Right lobe of liver (tissue), 6 donors: ENCODE measurements at regions not wholly inside any gene's neighbourhood (a gene's known extent, or its start where the extent isn't known, plus 50 kb on each side); places are given as distances from the start of the nearest gene placed in this dataset.
"Not testable (repeated sequence)": the region's sequence is repeated elsewhere in the genome, so short reads cannot be mapped to it uniquely, and the experiment has no call there.

Experiments
- ATAC-seq, 4 donors: fragments of 200-7000 bp; cut with Tn5 transposase; one replicate each; pipeline ENCODE4 v1.9.1; 2020; ENCODE audit warnings: mild to moderate bottlenecking in 4 of 4, moderate library complexity in 4 of 4
- DNase-seq, 3 donors: peaks; one replicate each; pipeline ENCODE4 v3.0.0-alpha.2; 2020
- H3K27ac ChIP-seq, 3 donors: fragments of 200-600 bp; one replicate each; pipeline ENCODE4 v1.8.0; 2022
- H3K27me3 ChIP-seq, 2 donors: fragments of 200-600 bp; one replicate each; pipeline ENCODE4 v1.8.0; 2022
- H3K36me3 ChIP-seq, 4 donors: fragments of 200-600 bp; sonication (generic) in 1 of 4; one replicate each; pipeline versions ENCODE4 v1.5.1 to v1.8.0; 2017 to 2022; ENCODE audit warnings: control low read depth in 1 of 4
- H3K4me1 ChIP-seq, 4 donors: fragments of 200-600 bp; sonication (generic) in 1 of 4; one replicate each; pipeline versions ENCODE4 v1.5.1 to v1.8.0; 2017 to 2022; ENCODE audit warnings: control low read depth in 1 of 4
- H3K4me3 ChIP-seq, 3 donors: fragments of 200-600 bp; one replicate each; pipeline ENCODE4 v1.8.0; 2022
- H3K9me3 ChIP-seq, 4 donors: fragments of 200-600 bp; sonication (generic) in 1 of 4; one replicate each; pipeline versions ENCODE4 v1.5.1 to v1.8.0; 2017 to 2022; ENCODE audit warnings: control low read depth in 1 of 4
- POLR2A ChIP-seq: fragments of 450-650 bp; IDR thresholded peaks from one replicate; pipeline ENCODE4 v1.6.1; 2017; ENCODE audit warnings: antibody characterized with exemption, mild to moderate bottlenecking
- WGBS: methylation state at CpG from one replicate; pipeline ENCODE4 v1.1.6; 2018; ENCODE audit warnings: low coverage, low lambda C conversion rate; ENCODE audit not compliant: insufficient coverage; ENCODE audit errors: missing lambda C conversion rate; 5-methylcytosine and 5-hydroxymethylcytosine counted together
- intact Hi-C, 2 donors: fragments of 100-400 bp; cut with DNase I; formaldehyde crosslinking; loops; one replicate each; pipeline versions ENCODE4 v1.11.2 to v1.14.1; 2022
- TF ChIP-seq, protein P1 (sequence below), 4 donors: fragments of 200-600 bp in 3 of 4; fragments of 450-650 bp in 1 of 4; IDR thresholded peaks; one replicate each; pipeline versions ENCODE4 v1.5.1 to v1.8.0; 2016 to 2022; ENCODE audit warnings: antibody characterized with exemption in 4 of 4, mild to moderate bottlenecking in 2 of 4
- donor health status: DM: no; HTN: yes; CAD: no.
- donor health status: DM: no; HTN: no; CAD: no.
- donor health status: DM: no; HTN: no; CAD: no.
- donor health status: DM: no; HTN: yes; CAD: no.
- donor health status: DM: no; HTN: yes; CAD: no.

DNA sequence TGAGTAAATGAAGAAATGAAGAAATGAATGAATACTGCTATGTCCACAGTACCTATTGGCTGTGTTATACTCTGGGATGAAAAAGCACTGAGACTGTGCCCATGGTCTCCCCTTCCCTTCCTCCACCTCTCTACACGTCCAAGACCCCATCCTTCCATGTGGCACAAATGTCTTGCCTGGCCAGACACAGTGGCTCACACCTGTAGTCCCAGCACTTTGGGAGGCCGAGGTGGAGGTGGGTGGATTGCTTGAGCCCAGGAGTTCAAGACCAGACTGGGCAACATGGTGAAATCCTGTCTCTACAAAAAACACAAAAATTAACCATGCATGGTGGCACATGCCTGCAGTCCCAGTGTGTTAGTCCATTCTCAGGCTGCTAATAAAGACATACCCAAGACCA lies 200.1 kb downstream of the FAM43A start:
- no peaks in the 10 kb centered on the region for H3K27me3 ChIP-seq
- no peak for DNase-seq
- no peak overlapping the region for H3K4me3 ChIP-seq
- TF ChIP-seq POLR2A = no peak
- TF ChIP-seq, protein P1, sequence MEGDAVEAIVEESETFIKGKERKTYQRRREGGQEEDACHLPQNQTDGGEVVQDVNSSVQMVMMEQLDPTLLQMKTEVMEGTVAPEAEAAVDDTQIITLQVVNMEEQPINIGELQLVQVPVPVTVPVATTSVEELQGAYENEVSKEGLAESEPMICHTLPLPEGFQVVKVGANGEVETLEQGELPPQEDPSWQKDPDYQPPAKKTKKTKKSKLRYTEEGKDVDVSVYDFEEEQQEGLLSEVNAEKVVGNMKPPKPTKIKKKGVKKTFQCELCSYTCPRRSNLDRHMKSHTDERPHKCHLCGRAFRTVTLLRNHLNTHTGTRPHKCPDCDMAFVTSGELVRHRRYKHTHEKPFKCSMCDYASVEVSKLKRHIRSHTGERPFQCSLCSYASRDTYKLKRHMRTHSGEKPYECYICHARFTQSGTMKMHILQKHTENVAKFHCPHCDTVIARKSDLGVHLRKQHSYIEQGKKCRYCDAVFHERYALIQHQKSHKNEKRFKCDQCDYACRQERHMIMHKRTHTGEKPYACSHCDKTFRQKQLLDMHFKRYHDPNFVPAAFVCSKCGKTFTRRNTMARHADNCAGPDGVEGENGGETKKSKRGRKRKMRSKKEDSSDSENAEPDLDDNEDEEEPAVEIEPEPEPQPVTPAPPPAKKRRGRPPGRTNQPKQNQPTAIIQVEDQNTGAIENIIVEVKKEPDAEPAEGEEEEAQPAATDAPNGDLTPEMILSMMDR (IDR thresholded peaks at IDR 0.05) = no peak
- no peaks in the 10 kb centered on the region for H3K4me1 ChIP-seq
- no peak for ATAC-seq
- intact Hi-C loops = no loop called here
- no peaks in the 10 kb centered on the region for H3K9me3 ChIP-seq
- no CpG with 5 or more reads among the region's 2 CpGs for WGBS
- H3K27ac ChIP-seq = no peak overlapping the region
- H3K36me3 ChIP-seq = no peaks in the 10 kb centered on the region

GRCh38 chr3:194886836-194887235 lies 201.2 kb downstream of the FAM43A start:
- Histone ChIP-seq H3K27me3 (no peaks in the 10 kb centered on the region), H3K4me1 (no peaks in the 10 kb centered on the region), H3K9me3 (no peaks in the 10 kb centered on the region), H3K36me3 (no peaks in the 10 kb centered on the region), H3K27ac (no peak overlapping the region), H3K4me3 (no peak overlapping the region)
- no CpG with 5 or more reads among the region's 2 CpGs for WGBS
- ATAC-seq (no peak), DNase-seq (no peak)
- TF ChIP-seq, protein P1 (IDR thresholded peaks at IDR 0.05) = no peak
- TF ChIP-seq POLR2A = no peak
- intact Hi-C loops = no loop called here

GRCh38 chr3:194888062-194888461 lies 202.4 kb downstream of the FAM43A start:
- WGBS = 74% methylated on average over 3 of the region's 3 CpGs
- intact Hi-C loops, H3K9me3 ChIP-seq, H3K27me3 ChIP-seq, H3K27ac ChIP-seq, H3K4me1 ChIP-seq, H3K36me3 ChIP-seq, ATAC-seq, H3K4me3 ChIP-seq: not testable (repeated sequence)
- peak in 1 of 3 donors; percentile 9 for DNase-seq

GRCh38 chr3:194888916-194889315 lies 203.2 kb downstream of the FAM43A start:
- Histone ChIP-seq H3K27ac (no peak overlapping the region), H3K4me1 (no peaks in the 10 kb centered on the region), H3K27me3 (no peaks in the 10 kb centered on the region), H3K4me3 (no peak overlapping the region), H3K36me3 (no peaks in the 10 kb centered on the region), H3K9me3 (no peaks in the 10 kb centered on the region)
- WGBS = 83% methylated on average over 3 of the region's 3 CpGs
- ATAC-seq (no peak), DNase-seq (peak in 1 of 3 donors; percentile 20)
- TF ChIP-seq, protein P1 (IDR thresholded peaks at IDR 0.05) = no peak
- TF ChIP-seq POLR2A = no peak
- intact Hi-C loops = no loop called here

DNA sequence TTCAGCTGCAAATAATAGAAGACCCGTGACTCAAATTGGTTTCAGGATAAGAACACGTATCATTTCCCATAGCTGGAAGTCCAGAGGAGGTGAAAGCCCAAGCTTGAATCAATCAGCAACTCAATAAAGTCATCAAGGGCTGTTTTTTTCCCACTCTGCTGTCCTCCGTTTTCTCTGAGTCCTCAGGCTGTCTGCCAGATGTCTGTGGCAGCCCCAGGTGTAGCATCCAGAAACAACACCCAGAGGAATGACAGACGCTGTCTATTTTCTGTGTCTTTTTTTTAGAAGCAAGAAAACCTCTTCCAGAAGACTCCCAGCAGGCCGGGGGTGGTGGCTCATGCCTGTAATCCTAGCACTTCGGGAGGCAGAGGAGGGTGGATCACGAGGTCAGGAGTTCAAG lies 204.4 kb downstream of the FAM43A start:
- no peak for ATAC-seq
- Histone ChIP-seq H3K4me1 (no peaks in the 10 kb centered on the region), H3K36me3 (no peaks in the 10 kb centered on the region), H3K4me3 (no peak overlapping the region), H3K27me3 (no peaks in the 10 kb centered on the region), H3K27ac (no peak overlapping the region), H3K9me3 (no peaks in the 10 kb centered on the region)
- TF ChIP-seq, protein P1 (IDR thresholded peaks at IDR 0.05) = no peak
- no peak for TF ChIP-seq POLR2A
- intact Hi-C loops = no loop called here
- WGBS = 85% methylated on average over 7 of the region's 7 CpGs
- DNase-seq = no peak
